ENCODE measurements at regions not wholly inside any gene's neighbourhood (a gene's known extent, or its start where the extent isn't known, plus 50 kb on each side); places are given as distances from the start of the nearest gene placed in this dataset.

- no peak for DNase-seq
Observed at GRCh38 chr1:55275941-55276341, 60.8 kb upstream of the USP24 start.

GRCh38 chr1:55275151-55275748 is 60.1 kb upstream of the USP24 start:
- DNase-seq, result no peak

GRCh38 chr1:55272994-55273393 is 57.8 kb upstream of the USP24 start:
- DNase-seq, result no peak
